GM12891 (cell line): ENCODE measurements at regions not wholly inside any gene's neighbourhood (a gene's known extent, or its start where the extent isn't known, plus 50 kb on each side); places are given as distances from the start of the nearest gene placed in this dataset.

Source experiments
- POLR2A ChIP-seq: IDR thresholded peaks from 2 replicates; pipeline ENCODE4 v1.6.1; 2011; ENCODE audit warnings: low read depth, low read length, control low read depth
- POLR2AphosphoS5 ChIP-seq: IDR thresholded peaks from 2 replicates; pipeline ENCODE4 v1.6.1; 2011; ENCODE audit warnings: low read depth, low read length, control low read depth
- TAF1 ChIP-seq: IDR thresholded peaks from 2 replicates; pipeline ENCODE4 v1.6.1; 2011; ENCODE audit warnings: low read depth, low read length, control low read depth

DNA sequence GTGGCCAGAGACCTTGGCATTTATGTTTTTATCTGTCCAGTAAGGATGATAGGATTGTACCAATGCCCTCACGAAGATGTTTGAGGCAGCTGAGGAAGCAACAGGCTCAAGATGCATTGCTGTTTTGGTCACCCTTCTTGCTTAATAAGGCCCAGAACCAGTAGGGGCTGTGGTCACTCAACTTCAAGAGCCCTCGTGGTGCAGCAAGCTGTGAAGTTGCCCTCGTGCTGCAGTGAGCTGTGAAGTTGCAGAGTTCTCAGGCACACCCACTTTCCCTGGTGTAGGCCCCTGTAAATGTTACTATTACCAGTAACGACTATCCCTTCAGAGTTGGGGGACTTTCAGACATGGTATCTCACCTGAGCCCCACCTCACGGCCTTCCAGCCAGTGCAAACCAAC is 207.6 kb upstream of the LYZL1 start:
- TF ChIP-seq POLR2A (no peak), TAF1 (no peak), POLR2AphosphoS5 (no peak)
